ENCODE measurements at regions not wholly inside any gene's neighbourhood (a gene's known extent, or its start where the extent isn't known, plus 50 kb on each side); places are given as distances from the start of the nearest gene placed in this dataset.
"Not testable (repeated sequence)": the region's sequence is repeated elsewhere in the genome, so short reads cannot be mapped to it uniquely, and the experiment has no call there.

- Mint-ChIP-seq H3K4me3 (no peak overlapping the region), H3K36me3 (no peaks in the 10 kb centered on the region), H3K27me3 (peaks cover 10% of the 10 kb centered on the region), H3K9me3 (no peaks in the 10 kb centered on the region), H3K27ac (no peak overlapping the region), H3K4me1 (no peaks in the 10 kb centered on the region)
- no peak for ATAC-seq
Measured at GRCh38 chr14:58738189-58738836, 100.6 kb downstream of the DACT1 start.

GRCh38 chr14:58738876-58739275, 101.1 kb downstream of the DACT1 start:
- Mint-ChIP-seq H3K27ac (no peak overlapping the region), H3K4me3 (no peak overlapping the region), H3K36me3 (no peaks in the 10 kb centered on the region), H3K4me1 (no peaks in the 10 kb centered on the region), H3K27me3 (peaks cover 10% of the 10 kb centered on the region), H3K9me3 (no peaks in the 10 kb centered on the region)
- no peak for ATAC-seq

GRCh38 chr14:58739674-58740073, 101.9 kb downstream of the DACT1 start:
- H3K9me3 Mint-ChIP-seq, result no peaks in the 10 kb centered on the region
- no peak overlapping the region for H3K27ac Mint-ChIP-seq
- peaks cover 10% of the 10 kb centered on the region for H3K27me3 Mint-ChIP-seq
- no peaks in the 10 kb centered on the region for H3K36me3 Mint-ChIP-seq
- no peak overlapping the region for H3K4me3 Mint-ChIP-seq
- ATAC-seq, result no peak
- H3K4me1 Mint-ChIP-seq, result no peaks in the 10 kb centered on the region

GRCh38 chr14:58740379-58740935, 102.7 kb downstream of the DACT1 start:
- H3K36me3 Mint-ChIP-seq, result no peaks in the 10 kb centered on the region
- H3K9me3 Mint-ChIP-seq, result no peaks in the 10 kb centered on the region
- peak; percentile 7 for ATAC-seq
- H3K4me3 Mint-ChIP-seq, result no peak overlapping the region
- no peaks in the 10 kb centered on the region for H3K4me1 Mint-ChIP-seq
- H3K27me3 Mint-ChIP-seq, result peaks cover 5% of the 10 kb centered on the region
- no peak overlapping the region for H3K27ac Mint-ChIP-seq

- no peaks in the 10 kb centered on the region for H3K36me3 Mint-ChIP-seq
- H3K27me3 Mint-ChIP-seq, result no peaks in the 10 kb centered on the region
- H3K4me1 Mint-ChIP-seq, result no peaks in the 10 kb centered on the region
- no peak for ATAC-seq
- H3K4me3 Mint-ChIP-seq, result no peak overlapping the region
- no peak overlapping the region for H3K27ac Mint-ChIP-seq
- H3K9me3 Mint-ChIP-seq, result no peaks in the 10 kb centered on the region
Measured at GRCh38 chr14:58744801-58745394, 107.1 kb downstream of the DACT1 start.

GRCh38 chr14:58746261-58746660, 108.5 kb downstream of the DACT1 start:
- H3K36me3 Mint-ChIP-seq, result no peaks in the 10 kb centered on the region

GRCh38 chr14:58746701-58747100, 108.9 kb downstream of the DACT1 start:
- no peak for ATAC-seq
- Mint-ChIP-seq H3K27ac (no peak overlapping the region), H3K9me3 (no peaks in the 10 kb centered on the region), H3K4me3 (no peak overlapping the region), H3K36me3 (no peaks in the 10 kb centered on the region), H3K4me1 (no peaks in the 10 kb centered on the region), H3K27me3 (peaks cover 10% of the 10 kb centered on the region)

More at GRCh38 chr14:58746261-58746660, 108.5 kb downstream of the DACT1 start:
- Mint-ChIP-seq H3K4me3 (no peak overlapping the region), H3K4me1 (no peaks in the 10 kb centered on the region), H3K27me3 (peaks cover 9% of the 10 kb centered on the region), H3K9me3 (no peaks in the 10 kb centered on the region), H3K27ac (no peak overlapping the region)
- no peak for ATAC-seq

GRCh38 chr14:58747181-58747580, 109.4 kb downstream of the DACT1 start:
- Mint-ChIP-seq H3K36me3 (no peaks in the 10 kb centered on the region), H3K4me1 (no peaks in the 10 kb centered on the region), H3K27me3 (peaks cover 10% of the 10 kb centered on the region), H3K9me3 (no peaks in the 10 kb centered on the region), H3K27ac (no peak overlapping the region), H3K4me3 (no peak overlapping the region)
- ATAC-seq, result no peak

- not testable (repeated sequence) for H3K9me3 Mint-ChIP-seq
Measured at GRCh38 chr14:58748251-58748650, 110.5 kb downstream of the DACT1 start.

GRCh38 chr14:58749066-58749669, 111.4 kb downstream of the DACT1 start:
- no peaks in the 10 kb centered on the region for H3K36me3 Mint-ChIP-seq
- peak; percentile 64 for ATAC-seq
- peak overlapping the region; percentile 25 for H3K27ac Mint-ChIP-seq
- no peaks in the 10 kb centered on the region for H3K9me3 Mint-ChIP-seq
- H3K4me1 Mint-ChIP-seq, result peaks cover 8% of the 10 kb centered on the region
- peaks cover 10% of the 10 kb centered on the region for H3K27me3 Mint-ChIP-seq
- H3K4me3 Mint-ChIP-seq, result no peak overlapping the region

More at GRCh38 chr14:58748251-58748650, 110.5 kb downstream of the DACT1 start:
- not testable (repeated sequence) for H3K36me3 Mint-ChIP-seq, ATAC-seq, H3K4me3 Mint-ChIP-seq, H3K27ac Mint-ChIP-seq, H3K4me1 Mint-ChIP-seq
- peaks cover 10% of the 10 kb centered on the region for H3K27me3 Mint-ChIP-seq

GRCh38 chr14:58750321-58751269, 112.8 kb downstream of the DACT1 start:
- H3K4me1 Mint-ChIP-seq, result peaks cover 8% of the 10 kb centered on the region
- no peak for ATAC-seq
- no peaks in the 10 kb centered on the region for H3K9me3 Mint-ChIP-seq
- H3K27ac Mint-ChIP-seq, result no peak overlapping the region
- no peak overlapping the region for H3K4me3 Mint-ChIP-seq
- H3K36me3 Mint-ChIP-seq, result no peaks in the 10 kb centered on the region
- peaks cover 10% of the 10 kb centered on the region for H3K27me3 Mint-ChIP-seq

GRCh38 chr14:58751788-58752187, 114.0 kb downstream of the DACT1 start:
- no peaks in the 10 kb centered on the region for H3K36me3 Mint-ChIP-seq
- peaks cover 10% of the 10 kb centered on the region for H3K27me3 Mint-ChIP-seq
- H3K4me1 Mint-ChIP-seq, result peaks cover 8% of the 10 kb centered on the region
- no peak overlapping the region for H3K4me3 Mint-ChIP-seq
- no peak overlapping the region for H3K27ac Mint-ChIP-seq
- H3K9me3 Mint-ChIP-seq, result no peaks in the 10 kb centered on the region
- no peak for ATAC-seq

GRCh38 chr14:58752289-58752688, 114.5 kb downstream of the DACT1 start:
- H3K9me3 Mint-ChIP-seq, result no peaks in the 10 kb centered on the region
- no peak for ATAC-seq
- H3K27me3 Mint-ChIP-seq, result peaks cover 10% of the 10 kb centered on the region
- no peaks in the 10 kb centered on the region for H3K36me3 Mint-ChIP-seq
- H3K27ac Mint-ChIP-seq, result no peak overlapping the region
- peaks cover 8% of the 10 kb centered on the region for H3K4me1 Mint-ChIP-seq
- no peak overlapping the region for H3K4me3 Mint-ChIP-seq

- Mint-ChIP-seq H3K9me3 (no peaks in the 10 kb centered on the region), H3K36me3 (no peaks in the 10 kb centered on the region), H3K4me3 (no peak overlapping the region), H3K27me3 (peaks cover 10% of the 10 kb centered on the region), H3K4me1 (peaks cover 8% of the 10 kb centered on the region), H3K27ac (peak overlapping the region; percentile 44)
- peak; percentile 49 for ATAC-seq
Measured at GRCh38 chr14:58752771-58753201, 115.0 kb downstream of the DACT1 start.

Measured in stimulated activated memory B cell treated with anti-CD40 and anti-IgM and Interleukin-4, amounts not matched to agents 10 μg/mL and 1 μg/mL and 100 μg/mL, for 72 hours (primary cell).